ENCODE measurements at regions not wholly inside any gene's neighbourhood (a gene's known extent, or its start where the extent isn't known, plus 50 kb on each side); places are given as distances from the start of the nearest gene placed in this dataset.

DNA sequence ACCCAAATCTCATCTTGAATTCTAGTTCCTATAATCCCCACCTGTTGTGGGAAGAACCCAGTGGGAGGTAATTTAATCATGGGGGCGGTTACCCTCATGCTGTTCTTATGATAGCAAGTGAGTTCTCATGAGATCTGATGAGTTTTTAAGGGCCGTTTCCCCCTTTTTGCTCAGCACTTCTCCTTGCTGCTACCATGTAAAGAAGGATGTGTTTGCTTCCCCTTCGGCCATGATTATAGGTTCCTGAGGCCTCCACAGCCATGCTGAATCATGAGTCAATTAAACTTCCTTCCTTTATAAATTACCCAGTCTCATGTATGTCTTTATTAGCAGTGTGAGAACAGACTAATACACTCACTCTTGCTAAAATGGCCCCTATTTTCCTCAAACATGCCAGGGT is 374.7 kb downstream of the TUSC7 start:
- no peak for TF ChIP-seq POLR2A (IDR thresholded peaks at IDR 0.05)
- TF ChIP-seq CTCF (IDR thresholded peaks at IDR 0.05), result no peak

Measured in thyroid gland (tissue), 4 donors.